ENCODE measurements at regions not wholly inside any gene's neighbourhood (a gene's known extent, or its start where the extent isn't known, plus 50 kb on each side); places are given as distances from the start of the nearest gene placed in this dataset.

DNA sequence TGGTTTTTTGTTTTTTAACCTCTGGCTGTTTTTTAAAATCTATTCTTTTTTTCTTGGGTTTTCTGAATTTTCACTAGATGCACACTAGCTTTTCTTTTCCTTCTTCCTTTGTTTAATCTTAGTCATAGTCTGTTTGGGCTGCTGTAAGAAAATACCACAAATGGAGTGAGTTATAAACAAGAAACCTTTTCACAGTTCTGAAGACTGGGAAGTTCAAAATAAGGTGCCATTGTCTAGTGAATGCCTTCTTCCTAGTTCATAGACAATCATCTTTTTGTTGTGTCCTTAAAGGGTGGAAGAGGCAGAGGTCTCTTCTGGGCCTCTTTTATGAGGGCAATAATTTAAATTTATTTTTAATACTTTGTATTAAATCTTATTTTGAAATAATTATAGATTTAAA is 532.9 kb upstream of the ANO5 start:
- Histone ChIP-seq H4K20me1 (ENCODE audit: control insufficient read depth, insufficient read depth, low read depth, low read length) (no peaks in the 10 kb centered on the region), H3K27ac (ENCODE audit: low read depth, low read length) (no peak overlapping the region), H3K4me2 (ENCODE audit: low read length) (no peak overlapping the region), H3K79me2 (ENCODE audit: control insufficient read depth, low read length) (no peaks in the 10 kb centered on the region), H3F3A (ENCODE audit: control insufficient read depth, insufficient read depth) (no peaks in the 10 kb centered on the region), H3K9me2 (replicated peaks; ENCODE audit: control insufficient read depth, low read length) (no peaks in the 10 kb centered on the region), H3K4me1 (ENCODE audit: control insufficient read depth, low read length) (no peaks in the 10 kb centered on the region), H3K27me3 (ENCODE audit: control insufficient read depth, low read length) (no peaks in the 10 kb centered on the region), H3K4me3 (ENCODE audit: low read length) (no peak overlapping the region), H3K36me3 (ENCODE audit: control insufficient read depth, low read length) (no peaks in the 10 kb centered on the region), H3K9me3 (ENCODE audit: control insufficient read depth, insufficient read depth, low read length) (no peaks in the 10 kb centered on the region)
- TF ChIP-seq CTCF (IDR thresholded peaks at IDR 0.05; ENCODE audit: low read depth, low read length, poor library complexity, severe bottlenecking) (no peak), EZH2phosphoT487 (IDR thresholded peaks at IDR 0.05; ENCODE audit: borderline replicate concordance, low read length) (no peak)

- TF ChIP-seq CTCF (IDR thresholded peaks at IDR 0.05; ENCODE audit: low read depth, low read length, poor library complexity, severe bottlenecking) (no peak), EZH2phosphoT487 (IDR thresholded peaks at IDR 0.05; ENCODE audit: borderline replicate concordance, low read length) (no peak)
- Histone ChIP-seq H3K79me2 (ENCODE audit: control insufficient read depth, low read length) (no peaks in the 10 kb centered on the region), H3K9me2 (replicated peaks; ENCODE audit: control insufficient read depth, low read length) (no peaks in the 10 kb centered on the region), H4K20me1 (ENCODE audit: control insufficient read depth, insufficient read depth, low read depth, low read length) (no peaks in the 10 kb centered on the region), H3K4me1 (ENCODE audit: control insufficient read depth, low read length) (no peaks in the 10 kb centered on the region), H3K27ac (ENCODE audit: low read depth, low read length) (no peak overlapping the region), H3K9me3 (ENCODE audit: control insufficient read depth, insufficient read depth, low read length) (no peaks in the 10 kb centered on the region; the same call in 1 of the 2 replicates), H3K4me3 (ENCODE audit: low read length) (no peak overlapping the region), H3K27me3 (ENCODE audit: control insufficient read depth, low read length) (no peaks in the 10 kb centered on the region), H3F3A (ENCODE audit: control insufficient read depth, insufficient read depth) (no peaks in the 10 kb centered on the region), H3K4me2 (ENCODE audit: low read length) (no peak overlapping the region), H3K36me3 (ENCODE audit: control insufficient read depth, low read length) (no peaks in the 10 kb centered on the region)
Observed at GRCh38 chr11:21675049-21675616, 517.8 kb upstream of the ANO5 start.

DNA sequence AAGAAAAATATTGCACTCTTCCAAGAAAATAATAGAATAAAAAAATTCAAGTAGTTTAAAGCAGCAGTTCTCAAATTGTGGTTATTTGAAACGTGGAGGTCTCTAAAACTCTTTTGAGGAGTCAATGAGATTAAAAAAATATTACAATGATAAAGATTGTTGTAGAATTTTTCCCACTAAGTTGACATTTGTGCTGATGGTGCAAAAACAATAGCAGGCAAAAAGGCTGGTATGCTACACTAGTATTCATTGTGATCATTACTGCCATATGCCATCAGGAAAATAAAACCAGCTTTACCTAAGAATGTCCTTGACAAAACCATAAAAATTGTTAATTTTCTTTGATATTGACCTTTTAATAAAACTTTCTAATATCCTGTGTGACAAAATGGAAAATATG is 505.2 kb upstream of the ANO5 start:
- Histone ChIP-seq H3K27me3 (ENCODE audit: control insufficient read depth, low read length) (no peaks in the 10 kb centered on the region), H3K4me1 (ENCODE audit: control insufficient read depth, low read length) (no peaks in the 10 kb centered on the region), H3K79me2 (ENCODE audit: control insufficient read depth, low read length) (no peaks in the 10 kb centered on the region), H3K4me2 (ENCODE audit: low read length) (no peak overlapping the region), H3F3A (ENCODE audit: control insufficient read depth, insufficient read depth) (no peaks in the 10 kb centered on the region), H4K20me1 (ENCODE audit: control insufficient read depth, insufficient read depth, low read depth, low read length) (no peaks in the 10 kb centered on the region), H3K36me3 (ENCODE audit: control insufficient read depth, low read length) (no peaks in the 10 kb centered on the region), H3K4me3 (ENCODE audit: low read length) (no peak overlapping the region), H3K27ac (ENCODE audit: low read depth, low read length) (no peak overlapping the region), H3K9me3 (ENCODE audit: control insufficient read depth, insufficient read depth, low read length) (no peaks in the 10 kb centered on the region), H3K9me2 (replicated peaks; ENCODE audit: control insufficient read depth, low read length) (no peaks in the 10 kb centered on the region)
- TF ChIP-seq CTCF (IDR thresholded peaks at IDR 0.05; ENCODE audit: low read depth, low read length, poor library complexity, severe bottlenecking): no peak
- TF ChIP-seq EZH2phosphoT487 (IDR thresholded peaks at IDR 0.05; ENCODE audit: borderline replicate concordance, low read length): no peak
